DMS 273 (cell line): ENCODE measurements at regions not wholly inside any gene's neighbourhood (a gene's known extent, or its start where the extent isn't known, plus 50 kb on each side); places are given as distances from the start of the nearest gene placed in this dataset.
"Not testable (repeated sequence)": the region's sequence is repeated elsewhere in the genome, so short reads cannot be mapped to it uniquely, and the experiment has no call there.

ENCODE experiments used
- DNase-seq: peaks from one replicate; lab custom pipeline; 2025; ENCODE audit not compliant: unreplicated experiment; lab: John Stamatoyannopoulos, UW

DNA sequence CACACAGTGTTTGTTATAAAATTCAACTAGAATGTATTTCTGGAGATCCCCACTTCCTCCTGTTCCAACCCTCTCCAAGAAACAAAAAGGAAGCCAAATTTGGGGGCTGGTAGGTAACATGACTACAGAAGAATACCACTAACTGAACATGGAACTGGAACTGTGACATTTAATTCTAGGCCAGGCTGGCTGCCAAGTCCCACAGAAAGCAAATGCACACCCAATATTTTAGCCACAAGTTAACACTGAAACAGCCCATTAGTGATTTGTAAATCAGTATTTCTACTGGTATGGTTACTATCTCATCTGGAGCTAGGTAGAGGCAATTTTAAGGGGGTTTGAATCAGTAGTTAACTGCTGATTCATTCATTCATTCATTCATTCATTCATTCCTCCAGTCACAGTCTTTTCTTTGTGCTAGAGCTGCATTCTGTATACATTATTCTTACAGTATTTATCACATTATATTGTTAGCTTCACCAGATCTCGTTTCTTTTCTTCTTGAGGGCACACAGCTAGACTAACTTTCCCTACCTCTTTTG lies 131.7 kb upstream of the GDNF start:
- no peak for DNase-seq

- DNase-seq, result no peak
Observed at GRCh38 chr5:37966871-37967270, 127.0 kb upstream of the GDNF start.

GRCh38 chr5:37966291-37966690 lies 126.5 kb upstream of the GDNF start:
- DNase-seq, result no peak

GRCh38 chr5:37962389-37962788 lies 122.5 kb upstream of the GDNF start:
- DNase-seq, result no peak

GRCh38 chr5:37957218-37957617 lies 117.4 kb upstream of the GDNF start:
- no peak for DNase-seq

GRCh38 chr5:37955748-37956147 lies 115.9 kb upstream of the GDNF start:
- no peak for DNase-seq

- no peak for DNase-seq
Observed at GRCh38 chr5:37954561-37954960, 114.7 kb upstream of the GDNF start.

DNA sequence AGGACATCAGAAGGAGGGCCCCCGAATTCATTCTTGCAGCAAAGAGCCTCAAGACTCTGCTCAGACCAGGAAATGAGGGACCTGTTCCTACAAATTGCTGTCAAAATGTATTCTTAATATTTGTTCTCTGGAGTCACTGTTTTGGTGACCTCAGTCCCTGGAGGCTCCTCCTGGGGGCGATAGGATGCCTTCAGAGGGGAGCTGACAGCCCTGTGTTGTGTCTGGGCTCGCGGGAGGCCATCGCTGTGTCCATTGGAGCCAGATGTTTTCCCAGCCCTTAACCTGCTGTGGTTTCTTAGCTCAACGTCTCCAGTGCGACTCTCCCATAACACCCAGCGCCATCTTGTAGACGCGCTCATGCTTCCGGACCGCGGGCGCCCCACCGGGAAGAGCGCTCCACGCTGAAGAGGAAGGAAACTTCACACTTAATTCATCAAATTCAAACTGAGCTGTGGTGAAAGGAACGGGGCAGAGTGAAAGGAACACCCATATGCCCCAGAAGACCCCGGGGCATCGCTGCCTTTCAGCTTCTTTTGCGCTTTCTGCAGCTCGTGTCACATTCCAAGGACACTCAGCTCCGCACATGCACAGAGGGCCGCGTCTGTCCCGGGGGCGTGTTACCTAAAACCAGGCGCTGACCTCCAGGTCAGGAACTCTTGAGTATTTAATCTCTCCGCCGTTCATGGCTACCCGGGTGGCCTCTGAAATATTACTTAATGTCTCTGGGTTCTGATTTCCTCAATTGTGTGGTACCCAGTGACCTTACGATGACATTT lies 112.3 kb upstream of the GDNF start:
- no peak for DNase-seq

DNA sequence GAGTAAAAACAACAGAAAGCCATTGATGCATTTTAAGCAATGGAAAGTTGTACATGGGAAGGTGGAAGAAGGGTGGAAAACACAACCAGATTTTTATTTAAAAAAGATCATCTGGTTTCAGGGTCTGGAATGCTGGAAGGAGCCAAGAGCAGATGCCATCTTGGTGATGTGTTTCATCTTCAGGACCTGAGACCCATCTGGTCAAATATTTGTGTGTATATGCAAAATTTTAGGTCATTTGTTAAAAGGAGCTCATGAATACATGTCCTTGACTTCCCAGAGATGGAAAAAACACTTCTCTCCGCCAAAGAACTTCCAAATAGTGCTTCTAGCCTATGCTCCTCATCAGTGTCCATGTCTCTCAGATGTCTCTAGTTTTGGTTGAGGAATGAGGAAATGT lies 110.6 kb upstream of the GDNF start:
- DNase-seq, result no peak

DNA sequence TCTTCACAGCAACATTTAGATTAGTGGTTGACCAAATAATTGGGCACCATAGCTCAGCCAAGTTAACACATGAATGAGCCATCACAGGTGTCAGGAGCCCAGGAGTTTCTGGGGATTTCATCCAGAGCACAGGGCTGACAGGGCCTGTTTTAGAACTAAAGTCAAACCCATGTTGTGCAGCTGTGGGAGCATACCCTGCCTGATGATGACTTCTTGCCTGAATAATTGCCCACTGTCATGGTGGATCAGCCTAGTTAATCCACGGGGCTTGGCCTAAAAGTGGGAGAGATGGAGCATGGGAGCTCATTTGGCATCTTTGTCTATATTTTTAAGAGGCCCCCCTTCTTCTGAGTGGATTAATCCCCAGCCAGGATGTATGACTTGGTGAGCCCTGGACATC lies 105.6 kb upstream of the GDNF start:
- no peak for DNase-seq

DNA sequence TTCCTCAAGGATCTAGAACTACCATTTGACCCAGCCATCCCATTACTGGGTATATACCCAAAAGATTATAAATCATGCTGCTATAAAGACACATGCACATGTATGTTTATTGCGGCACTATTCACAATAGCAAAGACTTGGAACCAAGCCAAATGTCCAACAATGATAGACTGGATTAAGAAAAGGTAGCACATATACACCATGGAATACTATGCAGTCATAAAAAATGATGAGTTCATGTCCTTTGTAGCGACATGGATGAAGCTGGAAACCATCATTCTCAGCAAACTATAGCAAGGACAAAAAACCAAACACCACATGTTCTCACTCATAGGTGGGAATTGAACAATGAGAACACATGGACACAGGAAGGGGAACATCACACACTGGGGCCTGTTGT lies 103.3 kb upstream of the GDNF start:
- DNase-seq, result not testable (repeated sequence)

- no peak for DNase-seq
Observed at GRCh38 chr5:37940931-37941623, 101.2 kb upstream of the GDNF start.

DNA sequence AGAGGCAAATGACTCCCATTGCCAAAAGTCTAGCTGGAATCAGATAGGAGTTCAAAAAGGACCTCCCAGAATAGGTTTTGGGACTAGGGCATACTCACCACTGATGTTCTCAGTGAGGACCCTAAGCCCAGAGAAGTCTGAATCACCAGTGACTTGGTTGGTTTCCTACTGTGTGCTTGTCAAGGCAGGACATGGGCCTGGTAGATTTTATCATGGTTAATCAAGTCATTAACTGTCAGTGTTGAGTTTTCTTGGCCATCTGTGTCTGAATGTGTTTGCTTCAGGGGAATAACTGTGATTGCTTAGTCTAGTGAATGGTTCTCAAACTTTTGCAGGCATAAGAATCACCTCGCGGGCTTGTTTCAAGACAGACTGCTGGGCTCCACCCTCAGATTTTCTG lies 99.0 kb upstream of the GDNF start:
- DNase-seq, result no peak

DNA sequence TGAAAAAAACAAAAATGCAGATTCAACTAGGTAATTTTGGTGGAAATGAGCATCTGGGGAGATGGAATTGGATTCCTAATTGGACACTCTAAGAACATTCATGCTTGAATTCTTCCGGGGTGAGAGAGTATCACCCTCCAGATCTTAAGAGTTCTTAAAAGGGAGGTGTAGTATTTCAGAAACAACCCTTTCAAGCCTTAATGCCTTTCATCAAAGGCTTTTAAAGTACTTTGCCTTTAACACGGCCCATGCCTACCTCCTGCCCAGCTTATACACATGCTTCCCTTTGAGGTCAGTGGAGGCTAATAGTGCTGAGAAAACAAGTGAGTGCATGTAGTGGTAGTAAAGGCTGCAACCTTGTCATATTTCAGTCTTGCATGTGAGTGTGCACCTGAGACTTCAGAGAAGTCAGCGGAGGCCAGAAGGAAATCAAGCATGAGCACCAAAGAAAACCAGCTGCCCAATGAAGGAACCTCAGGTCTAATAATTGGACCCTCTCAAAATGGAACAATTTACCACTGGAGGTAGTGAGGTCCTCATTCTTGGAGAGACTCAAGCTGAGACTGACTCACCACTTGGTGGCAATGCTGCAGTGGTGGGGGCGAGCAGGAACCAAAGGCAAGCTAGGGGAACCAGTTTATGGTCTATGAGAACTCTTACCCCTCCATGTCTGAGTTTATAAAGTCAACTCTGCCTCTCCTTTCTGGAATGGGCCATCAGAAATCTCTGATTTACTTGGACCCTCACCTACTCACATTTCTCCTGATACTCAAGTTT lies 98.4 kb upstream of the GDNF start:
- DNase-seq, result no peak

- no peak for DNase-seq
Observed at GRCh38 chr5:37936091-37936490, 96.2 kb upstream of the GDNF start.

DNA sequence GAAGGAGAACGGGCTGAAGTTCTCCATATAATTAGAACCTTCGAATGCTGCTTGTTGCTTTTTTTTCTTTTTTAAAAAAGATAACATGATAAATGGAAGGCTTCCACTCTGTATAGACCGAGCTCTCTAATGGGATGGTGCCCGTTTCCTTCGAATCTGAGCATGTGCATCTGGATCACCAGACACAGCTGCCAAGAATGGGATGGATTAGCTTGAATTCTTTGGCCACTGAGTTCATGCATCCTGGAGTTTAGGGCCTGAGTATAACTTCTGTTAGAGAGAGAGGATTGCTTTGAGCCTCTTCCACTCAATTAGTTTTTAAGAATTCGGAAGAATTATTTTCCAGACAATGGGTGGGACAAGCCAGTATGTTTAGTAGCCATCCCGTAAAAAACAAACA lies 93.7 kb upstream of the GDNF start:
- DNase-seq, result no peak

DNA sequence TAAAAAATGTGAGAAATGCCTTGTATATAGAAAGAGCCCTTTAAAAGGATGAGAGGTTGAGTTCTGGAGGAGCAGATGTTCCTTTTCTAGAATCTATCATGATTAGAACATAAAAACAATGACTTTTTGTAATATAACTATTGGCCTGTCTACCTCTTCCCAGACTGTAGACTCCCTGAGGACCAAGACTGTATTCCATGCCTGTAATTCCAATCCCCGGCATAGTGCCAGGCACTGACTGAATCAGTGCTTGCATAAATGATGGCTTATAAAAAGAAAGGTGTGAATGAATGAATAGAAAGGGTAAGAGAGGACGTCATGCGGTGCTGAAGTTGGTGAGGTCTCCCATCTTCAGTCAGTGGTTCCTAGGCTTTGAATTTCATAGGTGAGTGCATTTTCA lies 92.6 kb upstream of the GDNF start:
- DNase-seq, result peak; percentile 3

GRCh38 chr5:37931541-37931940 lies 91.7 kb upstream of the GDNF start:
- DNase-seq, result no peak

- DNase-seq, result no peak
Observed at GRCh38 chr5:37930350-37930749, 90.5 kb upstream of the GDNF start.

- no peak for DNase-seq
Observed at GRCh38 chr5:37929791-37930190, 90.0 kb upstream of the GDNF start.

DNA sequence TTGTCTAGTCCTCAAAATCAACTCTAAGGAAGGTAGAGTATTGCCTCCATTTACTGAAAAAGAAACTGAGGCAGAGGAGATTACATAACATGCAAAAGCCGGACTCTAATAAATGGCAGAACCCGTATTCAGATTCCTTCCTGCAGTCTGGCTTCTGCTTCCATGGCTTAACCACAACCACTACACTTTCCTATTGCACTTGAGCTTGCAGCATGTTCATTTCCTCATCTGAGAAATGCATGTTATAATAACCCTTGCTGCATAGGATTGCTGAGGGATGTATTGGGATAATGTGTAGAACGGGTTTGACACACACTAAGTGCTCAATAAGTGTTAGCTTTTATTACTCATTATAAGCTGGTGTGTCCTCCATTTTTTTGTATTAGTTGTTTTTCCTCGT lies 87.9 kb upstream of the GDNF start:
- DNase-seq, result not testable (repeated sequence)

DNA sequence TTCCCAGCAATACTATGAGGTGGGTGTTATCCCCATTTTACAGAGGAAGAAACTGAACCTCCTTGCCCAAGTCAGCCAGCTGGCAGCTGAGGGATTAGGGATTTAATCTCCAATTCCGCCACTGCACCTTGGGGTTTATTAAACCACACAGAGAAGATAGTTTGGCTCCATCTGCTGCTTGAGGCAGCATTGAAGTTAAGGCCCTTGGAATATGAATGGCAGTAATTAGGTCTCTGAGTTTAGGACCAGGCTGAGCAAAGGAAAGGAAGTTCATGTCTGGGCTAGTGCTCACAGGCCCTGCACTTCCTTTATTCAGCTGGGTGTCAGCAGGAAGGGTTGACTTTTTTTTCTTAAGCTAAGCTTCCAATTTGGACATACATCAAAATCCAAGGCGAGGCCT lies 86.9 kb upstream of the GDNF start:
- DNase-seq, result peak; percentile 29
